ENCODE measurements at regions not wholly inside any gene's neighbourhood (a gene's known extent, or its start where the extent isn't known, plus 50 kb on each side); places are given as distances from the start of the nearest gene placed in this dataset.

GRCh38 chr9:69985971-69986370, 57.7 kb upstream of the MAMDC2 start:
- Histone ChIP-seq H3K18ac (ENCODE audit: low read depth, low read length) (no peak overlapping the region), H4K91ac (ENCODE audit: insufficient read depth, low read depth, low read length) (no peak overlapping the region), H3K56ac (ENCODE audit: extremely low read depth, insufficient read depth, low read length) (no peak overlapping the region), H3K4me2 (ENCODE audit: low read depth, low read length) (no peak overlapping the region), H3K23ac (ENCODE audit: low read depth, low read length) (no peak overlapping the region), H2BK5ac (ENCODE audit: low read depth, low read length, poor library complexity, severe bottlenecking) (no peak overlapping the region), H3K9ac (ENCODE audit: low read depth, low read length) (no peak overlapping the region), H4K8ac (ENCODE audit: low read depth in 2 of 2, low read length in 2 of 2) (no peak overlapping the region), H3K9me3 (ENCODE audit: control insufficient read depth, insufficient read depth, low read length) (no peaks in the 10 kb centered on the region), H3K36me3 (ENCODE audit: control insufficient read depth, insufficient read depth, low read length) (no peaks in the 10 kb centered on the region), H2AFZ (replicated peaks; ENCODE audit: low read length, poor library complexity) (no peak overlapping the region), H3K4me1 (ENCODE audit: control insufficient read depth, insufficient read depth, low read length) (peaks cover 7% of the 10 kb centered on the region; the same call in 1 of the 2 replicates), H3K27me3 (ENCODE audit: control insufficient read depth, insufficient read depth, low read length) (no peaks in the 10 kb centered on the region), H2AK9ac (replicated peaks; ENCODE audit: low read depth, low read length, poor library complexity) (no peak overlapping the region), H2BK15ac (ENCODE audit: low read depth, low read length) (no peak overlapping the region), H3K14ac (replicated peaks; ENCODE audit: low read depth, low read length) (no peak overlapping the region), H4K5ac (ENCODE audit: low read depth, low read length) (no peak overlapping the region), H3K27ac (ENCODE audit: insufficient read depth, low read length) (no peak overlapping the region), H2BK20ac (ENCODE audit: low read depth, low read length) (no peak overlapping the region), H4K20me1 (ENCODE audit: insufficient read depth, low read length) (no peaks in the 10 kb centered on the region), H3K4ac (ENCODE audit: low read depth, low read length) (no peak overlapping the region), H3K79me1 (ENCODE audit: low read depth in 1 of 2, low read length in 2 of 2) (no peaks in the 10 kb centered on the region), H3K9me1 (ENCODE audit: insufficient read depth, low read length) (peaks cover 3% of the 10 kb centered on the region; the same call in 1 of the 2 replicates), H2AK5ac (ENCODE audit: low read depth, low read length) (no peak overlapping the region), H3K4me3 (ENCODE audit: insufficient read depth, low read depth, low read length) (no peak overlapping the region), H2BK120ac (ENCODE audit: low read depth, low read length) (no peak overlapping the region)
- intact Hi-C loops (cut with micrococcal nuclease) = no loop called here
- ChIA-PET POLR2A (ENCODE audit: unreplicated experiment) (no interaction called here), CTCF (interaction anchor here (0.6 to 0.8 kb wide), 2 partner anchors 15 to 103 kb away, joined by 3 to 5 read pairs; no protein-coding TSS in a partner anchor)
- dilution Hi-C loops (cut with HindIII; ENCODE audit: low sequenced_read_pairs, unreplicated experiment) = no loop called here
- no CpG with 5 or more reads among the region's 2 CpGs for WGBS, 2 experiments (ENCODE audit: extremely low coverage in 2 of 2, insufficient read length in 1 of 2)
- TF ChIP-seq CHD1 (IDR thresholded peaks at IDR 0.05; ENCODE audit: low read depth, low read length) = no peak
- ATAC-seq (ENCODE audit: low read depth) (no peak), DNase-seq (no peak)
- in situ Hi-C loops (cut with MboI; ENCODE audit: low sequenced_read_pairs) = no loop called here
- BruUV-seq (replicated peaks) = no TSS peak
